Muscle of leg (tissue), 3 donors: ENCODE measurements at regions not wholly inside any gene's neighbourhood (a gene's known extent, or its start where the extent isn't known, plus 50 kb on each side); places are given as distances from the start of the nearest gene placed in this dataset.

Experiments used
- DNase-seq: peaks from one replicate; pipeline ENCODE4 v3.0.0; 2013
- H3K27ac ChIP-seq: one replicate; pipeline ENCODE4 v1.5.1; 2013; ENCODE audit warnings: mild to moderate bottlenecking, low read length, control low read depth
- H3K27me3 ChIP-seq: one replicate; pipeline ENCODE4 v1.6.1; 2013; ENCODE audit warnings: low read length; ENCODE audit not compliant: control insufficient read depth, insufficient read depth
- H3K36me3 ChIP-seq: one replicate; pipeline ENCODE4 v1.6.1; 2013; ENCODE audit warnings: low read length; ENCODE audit not compliant: control insufficient read depth, insufficient read depth
- H3K4me1 ChIP-seq: one replicate; pipeline ENCODE4 v1.6.1; 2013; ENCODE audit warnings: low read length; ENCODE audit not compliant: control insufficient read depth, insufficient read depth
- H3K4me3 ChIP-seq: one replicate; pipeline ENCODE4 v1.5.1; 2013; ENCODE audit warnings: low read length, control low read depth
- H3K9me3 ChIP-seq: replicated peaks from 2 replicates; pipeline ENCODE4 v1.6.1; 2013; ENCODE audit warnings: low read depth, low read length; ENCODE audit not compliant: control insufficient read depth
- WGBS: methylation state at CpG from one replicate; pipeline ENCODE4 v1.1.5; 2013; ENCODE audit warnings: missing lambda C conversion rate; ENCODE audit not compliant: insufficient coverage; 5-methylcytosine and 5-hydroxymethylcytosine counted together

DNA sequence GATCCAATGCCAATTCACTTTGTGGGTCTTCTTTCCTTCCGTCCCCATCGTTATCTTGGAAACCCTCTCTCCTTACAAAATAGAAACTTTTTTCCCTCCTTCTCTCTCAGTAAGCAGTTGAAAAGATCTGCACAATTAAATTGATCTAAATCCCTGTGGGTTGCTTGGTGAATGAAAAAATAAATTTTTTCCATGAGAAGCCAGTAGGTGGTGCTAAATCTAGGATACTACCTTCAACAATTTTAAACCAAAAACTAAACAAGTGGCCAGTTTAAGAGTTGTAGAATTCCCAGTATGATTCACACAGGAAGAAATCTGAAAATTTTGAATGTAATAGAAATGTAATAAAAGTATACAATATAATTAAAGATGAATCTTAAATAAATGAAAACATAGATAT lies 990.3 kb upstream of the ZNF722 start:
- H3K27me3 ChIP-seq = no peaks in the 10 kb centered on the region
- no peaks in the 10 kb centered on the region for H3K36me3 ChIP-seq
- no peak for DNase-seq
- no peak overlapping the region for H3K27ac ChIP-seq
- H3K4me3 ChIP-seq = no peak overlapping the region
- H3K4me1 ChIP-seq = no peaks in the 10 kb centered on the region
- WGBS = no CpG with 5 or more reads among the region's 2 CpGs
- H3K9me3 ChIP-seq = peaks cover 16% of the 10 kb centered on the region

- Histone ChIP-seq H3K4me1 (no peaks in the 10 kb centered on the region), H3K36me3 (no peaks in the 10 kb centered on the region), H3K4me3 (no peak overlapping the region), H3K27me3 (no peaks in the 10 kb centered on the region), H3K27ac (no peak overlapping the region), H3K9me3 (peaks cover 26% of the 10 kb centered on the region)
- WGBS = 56% methylated on average over 2 of the region's 7 CpGs
- DNase-seq = no peak
Observed at GRCh38 chr7:63009771-63010170, 988.9 kb upstream of the ZNF722 start.

DNA sequence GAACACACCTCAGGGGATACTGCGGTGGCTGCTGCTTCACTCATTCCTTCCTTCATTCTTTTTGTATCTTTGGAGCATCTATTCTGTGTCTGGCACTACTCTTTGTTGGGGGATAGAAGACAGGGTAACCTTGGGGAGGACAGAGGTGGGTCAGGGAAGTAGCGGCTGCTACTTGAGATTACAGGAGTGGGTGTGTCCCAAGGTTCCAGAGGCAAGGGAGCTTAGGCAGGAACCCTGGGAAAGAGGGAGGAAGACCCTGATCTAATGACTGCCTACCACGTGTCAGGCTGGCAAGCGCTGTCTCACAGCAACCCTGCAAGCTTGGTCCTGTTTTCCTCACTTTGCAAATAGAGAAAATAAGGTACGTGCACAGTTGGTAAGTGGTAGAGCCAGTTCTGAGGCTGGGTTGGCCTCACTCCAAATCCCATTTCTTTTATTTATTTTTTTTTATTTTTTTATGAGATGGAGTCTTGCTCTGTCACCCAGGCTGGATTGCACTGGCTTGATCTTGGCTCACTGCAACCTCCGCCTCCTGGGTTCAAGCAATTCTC lies 985.9 kb upstream of the ZNF722 start:
- Histone ChIP-seq H3K36me3 (no peaks in the 10 kb centered on the region), H3K4me3 (no peak overlapping the region), H3K27me3 (no peaks in the 10 kb centered on the region), H3K4me1 (no peaks in the 10 kb centered on the region), H3K27ac (no peak overlapping the region), H3K9me3 (peaks cover 41% of the 10 kb centered on the region)
- WGBS = 69% methylated on average over 4 of the region's 6 CpGs
- no peak for DNase-seq

- H3K36me3 ChIP-seq = no peaks in the 10 kb centered on the region
- peaks cover 50% of the 10 kb centered on the region for H3K9me3 ChIP-seq
- 65% methylated on average over 3 of the region's 8 CpGs for WGBS
- H3K27me3 ChIP-seq = no peaks in the 10 kb centered on the region
- no peak for DNase-seq
- no peaks in the 10 kb centered on the region for H3K4me1 ChIP-seq
- no peak overlapping the region for H3K4me3 ChIP-seq
- no peak overlapping the region for H3K27ac ChIP-seq
Observed at GRCh38 chr7:63014792-63015191, 983.9 kb upstream of the ZNF722 start.

DNA sequence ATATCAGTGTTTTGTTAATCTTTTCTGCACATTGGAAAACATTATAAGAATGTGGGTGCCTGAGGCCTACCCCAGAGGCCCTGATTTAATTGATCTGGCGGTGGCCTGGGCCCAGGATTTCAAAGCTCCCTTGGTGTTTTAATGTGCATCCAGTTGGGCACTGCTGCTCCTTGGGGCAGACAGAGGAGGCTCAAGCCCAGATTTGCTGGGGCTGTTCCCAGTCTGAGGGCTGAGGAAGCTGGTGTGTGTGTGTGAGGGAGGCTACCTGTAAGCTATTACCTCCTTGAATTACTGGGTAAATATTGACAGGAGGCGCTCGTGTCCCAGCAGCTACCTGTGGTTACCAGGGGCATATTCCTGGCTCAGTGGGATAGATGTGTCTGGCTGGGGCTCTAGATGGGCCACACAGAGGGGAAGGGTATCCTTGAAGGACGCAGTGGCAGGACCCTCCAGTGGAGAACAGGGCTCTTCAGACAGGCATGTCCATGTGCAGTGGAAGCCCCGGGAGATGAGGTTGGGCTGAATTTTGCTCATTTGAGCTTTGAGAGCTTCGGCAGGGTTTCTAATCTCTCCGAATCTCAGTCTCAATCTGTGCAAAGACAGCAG lies 975.4 kb upstream of the ZNF722 start:
- Histone ChIP-seq H3K27ac (no peak overlapping the region), H3K27me3 (no peaks in the 10 kb centered on the region), H3K9me3 (peaks cover 48% of the 10 kb centered on the region), H3K4me1 (no peaks in the 10 kb centered on the region), H3K36me3 (no peaks in the 10 kb centered on the region), H3K4me3 (no peak overlapping the region)
- DNase-seq = no peak
- WGBS = 79% methylated on average over 6 of the region's 7 CpGs

DNA sequence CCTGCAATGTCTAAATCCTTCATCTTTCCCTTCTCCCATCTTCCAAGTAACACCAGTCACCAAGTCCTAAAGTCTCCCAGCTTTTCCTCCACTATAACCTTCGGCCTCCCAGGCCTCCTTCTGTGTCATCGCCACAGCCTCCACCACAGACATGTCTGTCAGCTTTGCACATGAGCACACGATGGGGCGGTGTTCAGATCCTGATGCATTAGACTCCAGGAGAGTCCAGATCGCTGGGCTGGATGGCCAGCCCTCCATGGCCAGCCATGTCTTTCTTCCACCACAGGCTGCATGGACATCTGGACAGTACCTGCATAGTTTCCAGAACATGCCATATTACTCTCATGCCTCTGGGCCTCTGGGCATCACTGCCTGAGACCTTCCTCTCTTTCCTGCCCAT lies 974.2 kb upstream of the ZNF722 start:
- H3K4me1 ChIP-seq = no peaks in the 10 kb centered on the region
- DNase-seq = no peak
- H3K36me3 ChIP-seq = no peaks in the 10 kb centered on the region
- H3K9me3 ChIP-seq = peaks cover 49% of the 10 kb centered on the region
- no peak overlapping the region for H3K4me3 ChIP-seq
- 68% methylated on average over 5 of the region's 5 CpGs for WGBS
- no peak overlapping the region for H3K27ac ChIP-seq
- H3K27me3 ChIP-seq = no peaks in the 10 kb centered on the region

- WGBS = 70% methylated on average over 4 of the region's 5 CpGs
- Histone ChIP-seq H3K9me3 (peaks cover 50% of the 10 kb centered on the region), H3K4me1 (no peaks in the 10 kb centered on the region), H3K4me3 (no peak overlapping the region), H3K36me3 (no peaks in the 10 kb centered on the region), H3K27me3 (no peaks in the 10 kb centered on the region), H3K27ac (no peak overlapping the region)
- DNase-seq = no peak
Observed at GRCh38 chr7:63025815-63026214, 972.8 kb upstream of the ZNF722 start.

GRCh38 chr7:63027075-63027474 lies 971.6 kb upstream of the ZNF722 start:
- Histone ChIP-seq H3K27ac (no peak overlapping the region), H3K4me1 (no peaks in the 10 kb centered on the region), H3K9me3 (peaks cover 53% of the 10 kb centered on the region), H3K36me3 (no peaks in the 10 kb centered on the region), H3K4me3 (no peak overlapping the region), H3K27me3 (no peaks in the 10 kb centered on the region)
- WGBS = no CpG with 5 or more reads among the region's 5 CpGs
- no peak for DNase-seq

DNA sequence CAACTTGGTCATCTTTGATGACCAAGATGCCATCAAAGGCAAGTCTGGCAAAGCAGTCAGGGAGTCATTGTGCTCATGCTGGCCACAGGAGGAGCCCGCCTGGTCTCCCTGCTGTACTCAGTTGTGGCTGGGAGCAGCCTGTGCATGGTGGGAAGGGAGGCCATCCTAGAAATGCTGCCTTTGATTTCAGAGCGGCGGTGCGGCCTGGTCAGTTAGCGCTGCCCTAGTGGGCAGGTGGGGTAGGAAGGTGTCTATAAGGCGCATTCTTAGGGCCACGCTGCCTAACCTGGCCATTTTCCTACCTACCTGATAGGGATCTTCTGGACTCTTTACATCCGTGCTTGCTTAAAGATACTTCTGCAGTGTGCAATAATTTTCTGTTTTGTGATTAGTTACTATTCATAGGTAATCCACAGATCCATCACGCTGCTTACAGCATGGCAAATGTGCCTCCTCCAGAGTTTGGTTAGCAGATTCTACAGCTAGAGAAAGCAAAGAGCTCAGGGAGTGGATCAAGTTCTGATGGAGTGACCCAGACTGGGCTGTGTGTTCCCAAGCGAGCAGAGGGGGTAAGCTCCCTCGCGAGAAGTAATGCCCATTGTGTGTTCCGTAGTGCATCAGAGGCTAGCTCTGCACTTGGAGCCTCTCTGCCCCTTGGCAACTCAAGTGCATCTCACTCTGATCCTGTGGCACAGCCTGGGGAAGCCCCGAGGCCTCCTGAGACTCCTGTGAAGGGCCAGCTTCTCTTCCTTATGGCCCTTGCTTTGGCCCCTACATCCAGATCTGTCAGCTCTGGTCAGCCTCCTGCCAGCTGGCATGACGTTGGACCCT lies 970.1 kb upstream of the ZNF722 start:
- WGBS = 71% methylated on average over 7 of the region's 15 CpGs
- Histone ChIP-seq H3K4me3 (no peak overlapping the region), H3K9me3 (peaks cover 48% of the 10 kb centered on the region), H3K27ac (no peak overlapping the region), H3K27me3 (no peaks in the 10 kb centered on the region), H3K4me1 (no peaks in the 10 kb centered on the region), H3K36me3 (no peaks in the 10 kb centered on the region)
- DNase-seq = no peak

GRCh38 chr7:63029207-63029522 lies 969.5 kb upstream of the ZNF722 start:
- Histone ChIP-seq H3K36me3 (no peaks in the 10 kb centered on the region), H3K4me1 (no peaks in the 10 kb centered on the region), H3K9me3 (peaks cover 45% of the 10 kb centered on the region), H3K27me3 (no peaks in the 10 kb centered on the region), H3K27ac (no peak overlapping the region), H3K4me3 (no peak overlapping the region)
- WGBS = 83% methylated on average over 2 of the region's 3 CpGs
- no peak for DNase-seq
